Smooth muscle cell (in vitro differentiated cells): ENCODE measurements at regions not wholly inside any gene's neighbourhood (a gene's known extent, or its start where the extent isn't known, plus 50 kb on each side); places are given as distances from the start of the nearest gene placed in this dataset.

ENCODE experiments used
- DNase-seq: peaks from one replicate; lab custom pipeline; 2025; ENCODE audit not compliant: unreplicated experiment; lab: John Stamatoyannopoulos, UW
- H2AFZ ChIP-seq: fragments of 200-600 bp; sonication (generic); 2 replicates; pipeline ENCODE4 v1.6.0; 2016; ENCODE audit warnings: antibody characterized with exemption, low read depth, mild to moderate bottlenecking
- H3F3A ChIP-seq: fragments of 200-600 bp; sonication (generic); 2 replicates; pipeline ENCODE4 v1.6.0; 2017; ENCODE audit warnings: antibody characterized with exemption, low read depth
- H3K27ac ChIP-seq: fragments of 200-600 bp; sonication (generic); 2 replicates; pipeline ENCODE4 v1.5.1; 2016; ENCODE audit warnings: low read depth, mild to moderate bottlenecking
- H3K27me3 ChIP-seq: fragments of 200-600 bp; sonication (generic); 2 replicates; pipeline ENCODE4 v1.6.1; 2016; ENCODE audit warnings: low read depth, mild to moderate bottlenecking
- H3K36me3 ChIP-seq: fragments of 200-600 bp; sonication (generic); 2 replicates; pipeline ENCODE4 v1.5.1; 2016; ENCODE audit warnings: low read depth
- H3K4me1 ChIP-seq: fragments of 200-600 bp; sonication (generic); 2 replicates; pipeline ENCODE4 v1.5.1; 2016; ENCODE audit warnings: low read depth
- H3K4me2 ChIP-seq: fragments of 200-600 bp; sonication (generic); 2 replicates; pipeline ENCODE4 v1.6.0; 2016; ENCODE audit warnings: mild to moderate bottlenecking
- H3K4me3 ChIP-seq: fragments of 200-600 bp; sonication (generic); 2 replicates; pipeline ENCODE4 v1.5.1; 2016; ENCODE audit warnings: mild to moderate bottlenecking
- H3K79me2 ChIP-seq: fragments of 200-600 bp; sonication (generic); 2 replicates; pipeline ENCODE4 v1.6.0; 2016; ENCODE audit warnings: low read depth, mild to moderate bottlenecking
- H3K9ac ChIP-seq: fragments of 200-600 bp; sonication (generic); 2 replicates; pipeline ENCODE4 v1.6.0; 2016; ENCODE audit warnings: low read depth
- H3K9me3 ChIP-seq: fragments of 200-600 bp; sonication (generic); replicated peaks from 2 replicates; pipeline ENCODE4 v1.5.1; 2016; ENCODE audit warnings: low read depth
- H4K20me1 ChIP-seq: fragments of 200-600 bp; sonication (generic); 2 replicates; pipeline ENCODE4 v1.6.0; 2016; ENCODE audit warnings: low read depth
- WGBS: methylation state at CpG from one replicate; pipeline ENCODE4 v1.1.7; 2016; ENCODE audit warnings: low lambda C conversion rate; 5-methylcytosine and 5-hydroxymethylcytosine counted together
- TF ChIP-seq, protein P1 (sequence below): fragments of 200-600 bp; sonication (generic); IDR thresholded peaks from 2 replicates; pipeline ENCODE4 v1.5.1; 2017; ENCODE audit warnings: borderline replicate concordance, mild to moderate bottlenecking, antibody characterized with exemption; ENCODE audit not compliant: insufficient read depth, poor library complexity, severe bottlenecking

DNA sequence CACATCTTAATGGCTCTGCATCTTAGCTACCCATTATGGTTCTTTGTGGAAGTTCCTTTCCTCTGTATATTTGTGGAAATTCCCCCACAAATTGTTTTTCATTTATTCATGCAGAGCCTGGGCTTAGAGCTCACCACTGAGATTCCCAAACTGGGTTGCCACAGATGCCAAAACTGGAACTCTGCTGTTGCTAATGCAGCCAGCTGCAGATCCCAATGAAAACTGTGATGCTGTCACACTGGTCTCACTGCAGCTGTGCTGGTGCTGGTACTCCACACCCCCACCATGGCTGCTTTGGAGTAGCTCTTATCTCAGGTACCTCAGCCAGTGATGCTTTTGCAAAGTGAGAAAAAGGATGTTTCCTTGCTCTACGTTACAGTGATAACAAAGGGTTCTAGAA lies 87.7 kb downstream of the DCK start:
- WGBS = 67% methylated on average over 1 of the region's 1 CpG
- no peak overlapping the region for H3K4me2 ChIP-seq

DNA sequence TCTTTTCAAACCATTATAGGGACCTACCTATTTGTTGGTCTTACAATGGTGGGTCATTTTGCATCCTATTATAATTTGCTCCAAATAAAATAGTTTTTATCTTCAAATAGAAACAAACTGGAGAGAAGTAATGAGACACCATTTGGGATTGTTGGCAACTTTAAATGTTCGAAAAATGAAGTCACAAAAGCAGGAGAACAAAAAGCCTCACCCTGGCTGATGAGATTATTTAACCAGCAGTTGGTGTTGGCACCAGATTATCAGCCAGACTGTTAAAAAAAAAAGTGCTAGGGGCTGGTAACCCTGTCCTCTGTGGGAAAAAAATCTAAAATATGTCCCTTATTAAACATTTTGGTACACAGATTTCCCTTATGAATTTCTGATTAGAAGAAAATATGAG lies 100.3 kb downstream of the DCK start:
- no peak for DNase-seq
- Histone ChIP-seq H3K9ac (no peak overlapping the region), H3K4me2 (no peak overlapping the region), H4K20me1 (no peaks in the 10 kb centered on the region), H2AFZ (no peak overlapping the region), H3K9me3 (no peaks in the 10 kb centered on the region), H3K4me1 (no peaks in the 10 kb centered on the region), H3K27me3 (no peaks in the 10 kb centered on the region), H3K4me3 (no peak overlapping the region), H3K79me2 (no peaks in the 10 kb centered on the region), H3F3A (no peaks in the 10 kb centered on the region), H3K27ac (no peak overlapping the region), H3K36me3 (no peaks in the 10 kb centered on the region)
- WGBS = 66% methylated on average over 1 of the region's 1 CpG
- TF ChIP-seq, protein P1, sequence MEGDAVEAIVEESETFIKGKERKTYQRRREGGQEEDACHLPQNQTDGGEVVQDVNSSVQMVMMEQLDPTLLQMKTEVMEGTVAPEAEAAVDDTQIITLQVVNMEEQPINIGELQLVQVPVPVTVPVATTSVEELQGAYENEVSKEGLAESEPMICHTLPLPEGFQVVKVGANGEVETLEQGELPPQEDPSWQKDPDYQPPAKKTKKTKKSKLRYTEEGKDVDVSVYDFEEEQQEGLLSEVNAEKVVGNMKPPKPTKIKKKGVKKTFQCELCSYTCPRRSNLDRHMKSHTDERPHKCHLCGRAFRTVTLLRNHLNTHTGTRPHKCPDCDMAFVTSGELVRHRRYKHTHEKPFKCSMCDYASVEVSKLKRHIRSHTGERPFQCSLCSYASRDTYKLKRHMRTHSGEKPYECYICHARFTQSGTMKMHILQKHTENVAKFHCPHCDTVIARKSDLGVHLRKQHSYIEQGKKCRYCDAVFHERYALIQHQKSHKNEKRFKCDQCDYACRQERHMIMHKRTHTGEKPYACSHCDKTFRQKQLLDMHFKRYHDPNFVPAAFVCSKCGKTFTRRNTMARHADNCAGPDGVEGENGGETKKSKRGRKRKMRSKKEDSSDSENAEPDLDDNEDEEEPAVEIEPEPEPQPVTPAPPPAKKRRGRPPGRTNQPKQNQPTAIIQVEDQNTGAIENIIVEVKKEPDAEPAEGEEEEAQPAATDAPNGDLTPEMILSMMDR = no peak

More for the DNA sequence above, 87.7 kb downstream of the DCK start:
- H3K27ac ChIP-seq = no peak overlapping the region
- H3K9ac ChIP-seq = no peak overlapping the region
- DNase-seq = no peak
- H3K79me2 ChIP-seq = no peaks in the 10 kb centered on the region
- no peaks in the 10 kb centered on the region for H3K36me3 ChIP-seq
- no peaks in the 10 kb centered on the region for H4K20me1 ChIP-seq
- H3K9me3 ChIP-seq = no peaks in the 10 kb centered on the region
- no peak overlapping the region for H2AFZ ChIP-seq
- TF ChIP-seq, protein P1 = no peak
- no peaks in the 10 kb centered on the region for H3F3A ChIP-seq
- H3K4me1 ChIP-seq = no peaks in the 10 kb centered on the region
- peaks cover 12% of the 10 kb centered on the region for H3K27me3 ChIP-seq
- H3K4me3 ChIP-seq = no peak overlapping the region

DNA sequence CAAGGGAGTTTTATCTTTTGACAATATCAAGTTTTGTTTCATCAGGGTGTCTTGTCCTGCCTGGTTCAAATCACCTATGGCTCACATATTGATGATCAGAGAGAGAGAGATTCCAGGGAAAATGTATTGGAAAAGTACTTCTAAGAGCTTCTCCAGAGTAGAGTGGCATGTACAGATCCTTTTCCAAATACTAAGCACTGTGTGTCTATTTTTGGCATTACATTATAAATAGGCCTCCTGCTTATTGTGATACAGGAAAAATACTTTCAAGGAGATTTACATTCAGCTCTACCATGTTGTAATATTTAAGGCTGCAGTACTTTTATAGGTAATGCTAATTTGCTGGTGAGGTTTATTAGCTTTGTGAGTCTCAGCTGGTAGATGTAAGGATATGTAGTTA lies 100.8 kb downstream of the DCK start:
- Histone ChIP-seq H3K4me2 (no peak overlapping the region), H3F3A (no peaks in the 10 kb centered on the region), H3K4me3 (no peak overlapping the region), H2AFZ (no peak overlapping the region), H3K27me3 (no peaks in the 10 kb centered on the region), H3K27ac (no peak overlapping the region), H3K4me1 (no peaks in the 10 kb centered on the region), H4K20me1 (no peaks in the 10 kb centered on the region), H3K9me3 (no peaks in the 10 kb centered on the region), H3K9ac (no peak overlapping the region), H3K36me3 (no peaks in the 10 kb centered on the region), H3K79me2 (no peaks in the 10 kb centered on the region)
- TF ChIP-seq, protein P1 = no peak
- DNase-seq = no peak

DNA sequence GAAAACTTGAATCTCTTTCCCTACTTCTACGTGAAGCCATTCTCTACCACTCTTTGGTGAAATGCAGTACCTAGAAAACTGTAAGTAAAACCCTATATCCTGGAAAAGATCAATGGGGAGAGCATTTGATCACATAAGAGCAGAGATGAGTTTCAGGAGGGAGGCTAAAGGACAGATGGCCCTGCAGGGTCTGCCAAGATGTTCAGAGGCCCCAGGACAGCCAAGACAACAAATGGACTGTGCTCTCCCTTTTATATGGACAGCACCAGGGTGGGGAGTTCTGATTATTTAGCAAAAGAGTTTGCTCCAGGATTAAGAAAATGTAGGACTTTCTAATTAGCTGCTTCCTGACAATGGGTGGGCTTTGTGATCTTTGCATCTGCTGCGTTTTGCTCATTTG lies 101.7 kb downstream of the DCK start:
- H2AFZ ChIP-seq = peak overlapping the region; percentile 30
- H3K4me3 ChIP-seq = no peak overlapping the region
- TF ChIP-seq, protein P1 = no peak
- H3K4me1 ChIP-seq = no peaks in the 10 kb centered on the region
- no peak overlapping the region for H3K4me2 ChIP-seq
- H3K9me3 ChIP-seq = no peaks in the 10 kb centered on the region
- 97% methylated on average over 2 of the region's 2 CpGs for WGBS
- no peaks in the 10 kb centered on the region for H3K79me2 ChIP-seq
- DNase-seq = no peak
- no peak overlapping the region for H3K9ac ChIP-seq
- H3F3A ChIP-seq = no peaks in the 10 kb centered on the region
- H4K20me1 ChIP-seq = no peaks in the 10 kb centered on the region
- no peaks in the 10 kb centered on the region for H3K27me3 ChIP-seq
- no peaks in the 10 kb centered on the region for H3K36me3 ChIP-seq
- no peak overlapping the region for H3K27ac ChIP-seq
